Neuronal stem cell (in vitro differentiated cells): ENCODE measurements at regions not wholly inside any gene's neighbourhood (a gene's known extent, or its start where the extent isn't known, plus 50 kb on each side); places are given as distances from the start of the nearest gene placed in this dataset.
"Not testable (repeated sequence)": the region's sequence is repeated elsewhere in the genome, so short reads cannot be mapped to it uniquely, and the experiment has no call there.

Source experiments
- DNase-seq: peaks from one replicate; pipeline ENCODE4 v3.0.0-alpha.2; 2013; ENCODE audit warnings: low spot score
- H2AFZ ChIP-seq: one replicate; pipeline ENCODE4 v1.6.1; 2013; ENCODE audit warnings: mild to moderate bottlenecking, low read length, inconsistent platforms
- H2AK5ac ChIP-seq: 2 replicates; pipeline ENCODE4 v1.6.1; 2013; ENCODE audit warnings: low read depth, mild to moderate bottlenecking, inconsistent platforms, low read length, moderate library complexity, mixed read lengths
- H2BK120ac ChIP-seq: 2 replicates; pipeline ENCODE4 v1.6.1; 2013; ENCODE audit warnings: low read depth, mild to moderate bottlenecking, inconsistent platforms, low read length, moderate library complexity, mixed read lengths
- H2BK12ac ChIP-seq: one replicate; pipeline ENCODE4 v1.6.1; 2013; ENCODE audit warnings: low read length, inconsistent platforms
- H2BK15ac ChIP-seq: 2 replicates; pipeline ENCODE4 v1.6.1; 2013; ENCODE audit warnings: mild to moderate bottlenecking, low read length, inconsistent platforms, mixed read lengths
- H2BK5ac ChIP-seq: one replicate; pipeline ENCODE4 v1.6.1; 2013; ENCODE audit warnings: inconsistent platforms, mild to moderate bottlenecking, low read length, moderate library complexity
- H3K14ac ChIP-seq: one replicate; pipeline ENCODE4 v1.6.1; 2013; ENCODE audit warnings: low read length, inconsistent platforms
- H3K18ac ChIP-seq: 2 replicates; pipeline ENCODE4 v1.6.1; 2013; ENCODE audit warnings: low read length, inconsistent platforms
- H3K23ac ChIP-seq: 2 replicates; pipeline ENCODE4 v1.6.1; 2013; ENCODE audit warnings: low read depth, mild to moderate bottlenecking, mixed read lengths, low read length, inconsistent platforms; ENCODE audit not compliant: poor library complexity
- H3K27ac ChIP-seq: replicated peaks from 3 replicates; pipeline ENCODE4 v1.5.1; 2013; ENCODE audit warnings: low read length, inconsistent platforms
- H3K27me3 ChIP-seq, 3 experiments: 2 replicates each; pipeline ENCODE4 v1.6.1; 2013; ENCODE audit warnings: low read length in 3 of 3, mild to moderate bottlenecking in 2 of 3, inconsistent platforms in 1 of 3, low read depth in 1 of 3, mixed read lengths in 1 of 3, moderate library complexity in 1 of 3; ENCODE audit not compliant: control insufficient read depth in 3 of 3, insufficient read depth in 3 of 3
- H3K36me3 ChIP-seq, 2 donors: replicated peaks in 1 of 2; 2 replicates each; pipeline ENCODE4 v1.6.1; 2013; ENCODE audit warnings: low read length in 2 of 2; ENCODE audit not compliant: control insufficient read depth in 2 of 2, insufficient read depth in 2 of 2
- H3K4ac ChIP-seq: 2 replicates; pipeline ENCODE4 v1.6.1; 2013; ENCODE audit warnings: inconsistent platforms, mild to moderate bottlenecking, low read length, moderate library complexity
- H3K4me1 ChIP-seq, 2 donors: 1 replicate in 1 of 2; 2 replicates in 1 of 2; pipeline ENCODE4 v1.6.1; 2013; ENCODE audit warnings: low read length in 2 of 2, low read depth in 1 of 2; ENCODE audit not compliant: control insufficient read depth in 2 of 2, insufficient read depth in 1 of 2
- H3K4me2 ChIP-seq: one replicate; pipeline ENCODE4 v1.6.1; 2013; ENCODE audit warnings: mild to moderate bottlenecking, low read length, inconsistent platforms; ENCODE audit not compliant: insufficient read depth, poor library complexity, severe bottlenecking
- H3K4me3 ChIP-seq, 2 donors: 2 replicates each; pipeline ENCODE4 v1.5.1; 2013; ENCODE audit warnings: low read length in 2 of 2, mild to moderate bottlenecking in 2 of 2, inconsistent platforms in 1 of 2, moderate library complexity in 1 of 2
- H3K79me1 ChIP-seq: one replicate; pipeline ENCODE4 v1.6.1; 2013; ENCODE audit warnings: low read depth, mild to moderate bottlenecking, inconsistent platforms, low read length, moderate library complexity
- H3K9ac ChIP-seq: one replicate; pipeline ENCODE4 v1.6.1; 2013; ENCODE audit warnings: mild to moderate bottlenecking, low read depth, low read length, inconsistent platforms; ENCODE audit not compliant: poor library complexity
- H3K9me3 ChIP-seq, 2 donors: replicated peaks in 1 of 2; 2 replicates each; pipeline versions ENCODE3 to v1.6.1; 2013; ENCODE audit warnings: low read length in 2 of 2, mild to moderate bottlenecking in 2 of 2, inconsistent platforms in 1 of 2, low read depth in 1 of 2, mixed read lengths in 1 of 2, moderate library complexity in 1 of 2; ENCODE audit not compliant: control insufficient read depth in 2 of 2, insufficient read depth in 1 of 2
- H4K8ac ChIP-seq: one replicate; pipeline ENCODE4 v1.6.1; 2013; ENCODE audit warnings: low read depth, mild to moderate bottlenecking, inconsistent platforms, low read length, moderate library complexity
- H4K91ac ChIP-seq: one replicate; pipeline ENCODE4 v1.6.1; 2013; ENCODE audit warnings: low read length, low read depth, mild to moderate bottlenecking, inconsistent platforms; ENCODE audit not compliant: poor library complexity
- WGBS, 2 donors: extraction: QIAGEN DNeasy Blood & Tissue Kit; methylation state at CpG; one replicate each; pipeline ENCODE4 v1.1.7; 2013; ENCODE audit warnings: missing lambda C conversion rate in 2 of 2, mixed read lengths in 1 of 2; ENCODE audit not compliant: insufficient read length in 2 of 2, insufficient replicate concordance in 1 of 2; ENCODE audit errors: extremely low coverage in 2 of 2; 5-methylcytosine and 5-hydroxymethylcytosine counted together

DNA sequence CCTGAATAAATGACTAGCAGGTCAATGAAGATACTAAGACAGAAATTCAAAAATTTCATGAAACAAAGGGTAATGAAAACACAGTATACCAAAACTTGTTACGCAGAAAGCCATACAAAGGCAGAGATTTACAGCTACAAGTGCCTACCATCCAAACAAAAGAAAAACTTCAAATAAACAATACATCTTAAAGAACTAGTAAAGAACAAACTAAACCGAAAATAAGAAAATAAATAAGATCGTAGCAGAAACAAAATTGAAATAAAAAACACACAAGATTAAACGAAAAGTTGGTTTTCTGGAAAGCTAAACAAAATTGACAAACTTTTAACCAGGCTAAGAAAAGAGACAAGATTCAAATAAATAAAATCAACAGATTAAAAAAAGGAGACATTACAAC lies 51.5 kb downstream of the VPREB1 start:
- not testable (repeated sequence) for H2AK5ac ChIP-seq, H4K8ac ChIP-seq, H3K4me2 ChIP-seq, H2BK120ac ChIP-seq, H3K4me3 ChIP-seq, H3K79me1 ChIP-seq, H3K27me3 ChIP-seq, H3K18ac ChIP-seq, DNase-seq, H3K23ac ChIP-seq, H2AFZ ChIP-seq, H4K91ac ChIP-seq, H2BK15ac ChIP-seq, H3K27ac ChIP-seq, H3K14ac ChIP-seq, H3K9ac ChIP-seq, H3K4ac ChIP-seq, H3K36me3 ChIP-seq, H2BK5ac ChIP-seq, H2BK12ac ChIP-seq, H3K4me1 ChIP-seq, H3K9me3 ChIP-seq
- no CpG with 5 or more reads among the region's 4 CpGs for WGBS, 2 donors

DNA sequence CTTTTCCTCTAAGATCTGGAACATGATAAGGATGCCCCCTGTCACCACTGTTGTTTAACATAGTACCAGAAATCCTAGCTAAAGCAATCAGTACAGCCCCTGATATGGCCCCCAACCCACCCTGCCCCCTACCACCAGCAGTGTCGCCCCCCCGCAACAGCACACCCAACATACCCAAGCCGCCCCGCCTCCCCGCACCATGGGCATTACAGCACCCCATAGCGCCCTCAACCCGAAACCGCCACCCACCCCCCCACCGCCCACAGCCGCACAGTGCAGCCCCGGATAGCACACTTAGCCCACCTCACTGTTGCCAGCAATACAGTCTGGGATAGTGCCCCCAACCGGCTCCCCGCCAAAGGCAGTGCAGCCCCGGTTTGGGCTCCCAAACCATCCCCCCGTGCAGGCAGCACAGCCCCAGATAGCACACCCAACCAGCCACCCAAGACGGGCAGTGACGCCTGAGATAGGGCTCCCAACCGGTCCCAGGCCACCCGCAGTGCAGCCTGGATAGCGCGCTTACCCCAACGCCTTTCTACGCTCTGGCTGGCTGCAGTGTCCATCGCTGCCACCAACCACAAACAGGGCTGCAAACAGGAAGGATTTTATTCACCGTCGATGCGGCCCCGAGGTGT lies 52.7 kb downstream of the VPREB1 start:
- H3K36me3 ChIP-seq, H3K18ac ChIP-seq, H2BK15ac ChIP-seq, H2BK5ac ChIP-seq, H3K27me3 ChIP-seq, H4K8ac ChIP-seq, H3K79me1 ChIP-seq, H2AK5ac ChIP-seq, H3K4ac ChIP-seq, H3K4me1 ChIP-seq, H4K91ac ChIP-seq, H3K9me3 ChIP-seq, H2BK12ac ChIP-seq, H2BK120ac ChIP-seq, H3K27ac ChIP-seq, H3K23ac ChIP-seq, H3K14ac ChIP-seq: not testable (repeated sequence)
- H3K4me2 ChIP-seq = peak overlapping the region; percentile 40
- no CpG with 5 or more reads among the region's 28 CpGs for WGBS, 2 donors
- DNase-seq = peak; percentile 29
- peak overlapping the region; percentile 77 for H3K9ac ChIP-seq
- H3K4me3 ChIP-seq = peak overlapping the region; percentile 70 to 88
- peak overlapping the region; percentile 93 for H2AFZ ChIP-seq

DNA sequence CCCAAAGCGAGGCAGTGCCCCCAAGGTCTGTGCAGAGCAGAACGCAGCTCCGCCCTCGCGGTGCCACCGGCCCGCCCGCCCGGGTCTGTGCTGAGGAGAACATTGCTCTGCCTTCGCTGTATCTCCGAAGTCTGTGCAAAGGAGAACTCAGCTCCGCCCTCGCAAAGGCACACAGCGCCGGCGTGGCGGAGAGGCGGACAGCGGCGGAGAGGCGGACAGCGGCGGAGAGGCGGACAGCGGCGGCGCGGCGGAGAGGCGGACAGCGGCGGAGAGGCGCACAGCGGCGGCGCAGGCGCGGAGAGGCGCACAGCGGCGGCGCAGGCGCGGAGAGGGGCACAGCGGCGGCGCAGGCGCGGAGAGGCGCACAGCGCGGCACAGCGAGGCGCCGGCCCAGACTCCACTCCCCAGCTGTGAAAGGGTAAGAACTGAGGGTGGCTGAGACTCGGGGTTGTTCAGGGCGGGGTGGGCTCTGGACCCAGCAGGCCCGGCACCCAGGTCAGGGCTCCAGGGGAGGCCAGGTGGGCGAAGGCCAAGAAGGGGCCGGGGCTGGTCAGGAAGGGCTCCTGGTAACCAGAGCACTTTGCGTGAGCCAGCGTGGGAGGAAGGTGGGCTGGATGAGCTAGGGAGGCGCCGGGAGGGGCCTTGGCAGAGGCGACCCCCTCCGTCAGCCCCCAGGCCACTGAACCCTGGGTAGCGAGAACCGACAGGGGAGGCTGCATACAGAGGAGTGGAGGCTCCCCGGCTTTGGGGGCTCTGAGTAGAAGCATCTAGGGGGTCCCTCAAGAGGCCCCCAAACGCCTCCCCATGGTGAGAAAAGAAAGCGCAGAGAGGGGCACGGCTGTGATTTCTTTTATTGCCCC lies 53.4 kb downstream of the VPREB1 start:
- H3K14ac ChIP-seq, H3K27me3 ChIP-seq, H2BK120ac ChIP-seq, H2BK15ac ChIP-seq, H3K9me3 ChIP-seq, H2BK5ac ChIP-seq, H4K91ac ChIP-seq, H3K4me1 ChIP-seq, H2BK12ac ChIP-seq, H3K4ac ChIP-seq, H2AK5ac ChIP-seq, H3K27ac ChIP-seq, H3K79me1 ChIP-seq, H3K18ac ChIP-seq, H3K36me3 ChIP-seq, H4K8ac ChIP-seq: not testable (repeated sequence)
- DNase-seq = peak; percentile 76
- H3K4me3 ChIP-seq = peak overlapping the region; percentile 70 to 95
- peak overlapping the region; percentile 97 for H3K23ac ChIP-seq
- peak overlapping the region; percentile 93 for H2AFZ ChIP-seq
- H3K4me2 ChIP-seq = peak overlapping the region; percentile 40
- H3K9ac ChIP-seq = peak overlapping the region; percentile 88
- WGBS, 2 donors = no CpG with 5 or more reads among the region's 72 CpGs

DNA sequence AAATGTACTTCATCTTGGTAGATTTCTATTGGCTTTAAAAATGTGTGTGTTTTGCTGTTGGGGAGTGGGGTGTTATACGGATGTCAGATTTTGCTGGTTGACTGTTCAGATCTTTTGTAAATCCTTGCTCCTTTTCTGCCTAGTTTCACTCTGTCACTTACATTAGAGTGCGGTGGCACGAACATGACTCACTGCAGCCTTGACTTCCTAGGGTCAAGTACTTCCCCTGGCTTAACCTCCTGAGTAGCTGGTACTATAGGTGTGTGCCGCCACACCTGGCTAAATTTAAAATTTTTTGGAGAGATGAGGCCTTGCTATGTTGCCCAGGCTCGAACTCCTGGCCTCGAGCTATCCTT lies 54.0 kb downstream of the VPREB1 start:
- H3K27me3 ChIP-seq, H3K27ac ChIP-seq: not testable (repeated sequence)
- no CpG with 5 or more reads among the region's 6 CpGs for WGBS, 2 donors

More for the DNA sequence above, 54.0 kb downstream of the VPREB1 start:
- not testable (repeated sequence) for H3K18ac ChIP-seq, H3K9ac ChIP-seq, H3K14ac ChIP-seq, H3K36me3 ChIP-seq, H3K79me1 ChIP-seq, H3K4me1 ChIP-seq, H2BK12ac ChIP-seq, H2AK5ac ChIP-seq, H4K8ac ChIP-seq, H3K23ac ChIP-seq, H3K4ac ChIP-seq, H2BK120ac ChIP-seq, H2BK15ac ChIP-seq, H2BK5ac ChIP-seq, DNase-seq, H4K91ac ChIP-seq, H3K9me3 ChIP-seq
- H2AFZ ChIP-seq = peak overlapping the region; percentile 93
- peak overlapping the region; percentile 33 for H3K4me2 ChIP-seq
- H3K4me3 ChIP-seq = peak overlapping the region; percentile 70 to 95
